K562 (cell line): ENCODE measurements at regions not wholly inside any gene's neighbourhood (a gene's known extent, or its start where the extent isn't known, plus 50 kb on each side); places are given as distances from the start of the nearest gene placed in this dataset.

ENCODE experiments used
- NONO ChIP-seq, 2 experiments: fragments of 200-400 bp in 1 of 2; fragments of 450-650 bp in 1 of 2; formaldehyde crosslinking in 1 of 2; IDR thresholded peaks; 2 replicates each; pipeline ENCODE4 v1.6.1; 2017; ENCODE audit warnings: low read depth in 2 of 2, mild to moderate bottlenecking in 2 of 2, moderate library complexity in 2 of 2, low read length in 1 of 2
- TF ChIP-seq, protein P1 (sequence below), 3 experiments: IDR thresholded peaks in 2 of 3; conservative IDR thresholded peaks in 1 of 3; 2 replicates each; pipeline ENCODE4 v1.5.1; 2011 to 2012; ENCODE audit warnings: low read length in 3 of 3, mild to moderate bottlenecking in 3 of 3, control low read depth in 2 of 3, improper control_type of control experiment in 1 of 3, inconsistent platforms in 1 of 3, low read depth in 1 of 3, mixed read lengths in 1 of 3, moderate library complexity in 1 of 3; ENCODE audit not compliant: insufficient read depth in 2 of 3

DNA sequence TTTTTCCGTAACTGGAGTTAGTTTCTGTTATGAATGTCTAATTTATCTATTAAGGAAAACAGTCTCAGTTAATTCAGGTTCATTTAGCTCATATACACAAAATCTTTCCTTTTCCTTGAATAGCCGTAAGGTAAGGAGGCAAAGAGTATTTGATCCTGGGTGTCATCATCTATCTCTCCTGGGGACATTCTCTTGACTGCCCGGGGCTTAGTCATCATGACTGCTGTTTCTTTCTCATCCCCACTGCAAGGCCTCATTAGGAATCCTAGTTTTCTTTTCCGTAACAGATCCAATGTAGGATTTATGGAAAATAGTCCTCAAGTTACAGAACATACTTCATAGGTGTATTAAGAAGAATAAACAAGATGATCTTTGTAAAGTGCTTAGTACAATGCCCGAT is 134.9 kb upstream of the CHD1 start:
- TF ChIP-seq NONO (IDR thresholded peaks at IDR 0.05; ENCODE audit: low read depth in 2 of 2, low read length in 1 of 2): no peak
- TF ChIP-seq, protein P1, sequence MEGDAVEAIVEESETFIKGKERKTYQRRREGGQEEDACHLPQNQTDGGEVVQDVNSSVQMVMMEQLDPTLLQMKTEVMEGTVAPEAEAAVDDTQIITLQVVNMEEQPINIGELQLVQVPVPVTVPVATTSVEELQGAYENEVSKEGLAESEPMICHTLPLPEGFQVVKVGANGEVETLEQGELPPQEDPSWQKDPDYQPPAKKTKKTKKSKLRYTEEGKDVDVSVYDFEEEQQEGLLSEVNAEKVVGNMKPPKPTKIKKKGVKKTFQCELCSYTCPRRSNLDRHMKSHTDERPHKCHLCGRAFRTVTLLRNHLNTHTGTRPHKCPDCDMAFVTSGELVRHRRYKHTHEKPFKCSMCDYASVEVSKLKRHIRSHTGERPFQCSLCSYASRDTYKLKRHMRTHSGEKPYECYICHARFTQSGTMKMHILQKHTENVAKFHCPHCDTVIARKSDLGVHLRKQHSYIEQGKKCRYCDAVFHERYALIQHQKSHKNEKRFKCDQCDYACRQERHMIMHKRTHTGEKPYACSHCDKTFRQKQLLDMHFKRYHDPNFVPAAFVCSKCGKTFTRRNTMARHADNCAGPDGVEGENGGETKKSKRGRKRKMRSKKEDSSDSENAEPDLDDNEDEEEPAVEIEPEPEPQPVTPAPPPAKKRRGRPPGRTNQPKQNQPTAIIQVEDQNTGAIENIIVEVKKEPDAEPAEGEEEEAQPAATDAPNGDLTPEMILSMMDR (IDR thresholded peaks at IDR 0.05 in 2 of 3, conservative IDR thresholded peaks at IDR 0.05 in 1 of 3; ENCODE audit: insufficient read depth in 2 of 3, low read depth in 1 of 3, low read length in 3 of 3): no peak
